ENCODE measurements at regions not wholly inside any gene's neighbourhood (a gene's known extent, or its start where the extent isn't known, plus 50 kb on each side); places are given as distances from the start of the nearest gene placed in this dataset.
A peak's percentile ranks its signal among the peaks of the same experiment; 100 is the strongest.

DNA sequence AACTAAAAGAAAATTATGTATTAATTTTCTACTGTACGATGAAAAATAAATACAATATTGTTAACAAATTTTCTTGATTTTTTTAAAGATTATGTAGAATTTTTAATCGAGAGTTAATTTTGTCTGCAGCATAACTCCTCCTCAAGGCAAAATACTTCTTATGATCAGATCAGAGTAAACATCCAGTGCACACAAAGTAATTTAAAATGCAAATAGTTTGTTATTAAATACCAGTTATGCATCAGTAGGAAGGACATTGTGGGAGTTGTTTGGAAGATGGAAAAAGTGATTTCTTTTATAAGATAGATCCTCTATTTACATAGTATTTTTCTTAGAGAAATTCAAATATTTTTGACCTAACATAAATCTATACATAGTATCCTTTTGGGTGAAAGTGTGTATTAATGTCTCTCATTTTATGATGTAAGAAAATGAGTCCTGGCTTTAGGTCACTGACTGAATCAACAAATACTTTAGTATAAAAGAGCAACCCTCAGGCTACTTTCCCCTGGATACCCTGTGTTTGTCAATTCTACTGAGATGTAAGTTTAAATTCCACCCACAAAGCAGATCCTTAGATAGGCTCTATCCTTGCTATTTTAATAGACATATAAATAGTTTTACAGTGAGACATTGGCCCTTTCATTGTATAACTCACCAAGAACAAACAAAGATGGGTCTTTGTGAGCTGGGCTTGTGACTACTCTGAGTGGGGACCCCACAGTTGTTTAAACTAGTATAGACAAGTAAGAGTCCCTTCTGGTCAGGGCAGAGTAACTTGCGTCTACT lies 1133.7 kb downstream of the GATA3 start:
- Histone ChIP-seq H3F3A (ENCODE audit: low read depth) (no peaks in the 10 kb centered on the region), H3K27me3 (peaks cover 7% of the 10 kb centered on the region), H3K4me1 (no peaks in the 10 kb centered on the region), H4K20me1 (ENCODE audit: low read depth) (no peaks in the 10 kb centered on the region), H3K9ac (no peak overlapping the region), H3K4me2 (no peak overlapping the region), H3K79me2 (ENCODE audit: low read depth) (no peaks in the 10 kb centered on the region), H3K36me3 (no peaks in the 10 kb centered on the region), H3K27ac (no peak overlapping the region), H2AFZ (replicated peaks) (peak overlapping the region; percentile 40), H3K4me3 (no peak overlapping the region), H3K9me3 (ENCODE audit: low read depth) (no peaks in the 10 kb centered on the region)
- no peak overlapping the region for H3K4me3 Mint-ChIP-seq
- H3K36me3 Mint-ChIP-seq: no peaks in the 10 kb centered on the region
- no peak overlapping the region for H3K27ac Mint-ChIP-seq
- H3K9me3 Mint-ChIP-seq: no peaks in the 10 kb centered on the region
- no peaks in the 10 kb centered on the region for H3K4me1 Mint-ChIP-seq
- DNase-seq (ENCODE audit: low spot score): no peak
- TF ChIP-seq, protein P1, sequence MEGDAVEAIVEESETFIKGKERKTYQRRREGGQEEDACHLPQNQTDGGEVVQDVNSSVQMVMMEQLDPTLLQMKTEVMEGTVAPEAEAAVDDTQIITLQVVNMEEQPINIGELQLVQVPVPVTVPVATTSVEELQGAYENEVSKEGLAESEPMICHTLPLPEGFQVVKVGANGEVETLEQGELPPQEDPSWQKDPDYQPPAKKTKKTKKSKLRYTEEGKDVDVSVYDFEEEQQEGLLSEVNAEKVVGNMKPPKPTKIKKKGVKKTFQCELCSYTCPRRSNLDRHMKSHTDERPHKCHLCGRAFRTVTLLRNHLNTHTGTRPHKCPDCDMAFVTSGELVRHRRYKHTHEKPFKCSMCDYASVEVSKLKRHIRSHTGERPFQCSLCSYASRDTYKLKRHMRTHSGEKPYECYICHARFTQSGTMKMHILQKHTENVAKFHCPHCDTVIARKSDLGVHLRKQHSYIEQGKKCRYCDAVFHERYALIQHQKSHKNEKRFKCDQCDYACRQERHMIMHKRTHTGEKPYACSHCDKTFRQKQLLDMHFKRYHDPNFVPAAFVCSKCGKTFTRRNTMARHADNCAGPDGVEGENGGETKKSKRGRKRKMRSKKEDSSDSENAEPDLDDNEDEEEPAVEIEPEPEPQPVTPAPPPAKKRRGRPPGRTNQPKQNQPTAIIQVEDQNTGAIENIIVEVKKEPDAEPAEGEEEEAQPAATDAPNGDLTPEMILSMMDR (IDR thresholded peaks at IDR 0.05): no peak
- no peak for TF ChIP-seq EZH2 (IDR thresholded peaks at IDR 0.05)
- no peak for TF ChIP-seq EZH2phosphoT487 (IDR thresholded peaks at IDR 0.05)
- H3K27me3 Mint-ChIP-seq (ENCODE audit: insufficient read depth, low read depth): peaks cover 2% of the 10 kb centered on the region

DNA sequence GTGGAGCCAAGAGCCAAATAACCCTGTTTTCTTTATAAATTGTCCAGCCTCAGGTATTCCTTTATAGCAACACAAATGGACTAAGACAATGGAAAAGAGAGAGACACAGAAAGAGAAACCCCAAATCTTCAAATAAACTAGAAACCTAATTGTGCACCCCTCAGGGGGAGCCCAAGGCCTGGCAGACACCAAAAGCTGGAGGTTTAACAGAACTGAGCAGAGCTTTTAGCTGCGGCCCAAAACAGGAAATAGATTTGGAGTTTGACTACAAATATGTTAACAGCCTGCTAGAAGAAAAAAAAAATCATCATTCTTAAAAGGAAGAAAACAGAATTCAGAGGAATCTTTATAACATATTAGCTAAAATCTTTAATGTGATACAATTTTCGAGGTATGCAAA lies 1135.0 kb downstream of the GATA3 start:
- TF ChIP-seq EZH2 (IDR thresholded peaks at IDR 0.05) (no peak), EZH2phosphoT487 (IDR thresholded peaks at IDR 0.05) (no peak)
- TF ChIP-seq, protein P1 (IDR thresholded peaks at IDR 0.05): no peak
- H3K9me3 Mint-ChIP-seq: no peaks in the 10 kb centered on the region
- Histone ChIP-seq H4K20me1 (ENCODE audit: low read depth) (no peaks in the 10 kb centered on the region), H3K79me2 (ENCODE audit: low read depth) (no peaks in the 10 kb centered on the region), H2AFZ (replicated peaks) (no peak overlapping the region), H3K9me3 (ENCODE audit: low read depth) (no peaks in the 10 kb centered on the region), H3K27me3 (peaks cover 7% of the 10 kb centered on the region), H3K4me3 (no peak overlapping the region), H3F3A (ENCODE audit: low read depth) (no peaks in the 10 kb centered on the region), H3K36me3 (no peaks in the 10 kb centered on the region), H3K27ac (no peak overlapping the region), H3K9ac (no peak overlapping the region), H3K4me1 (no peaks in the 10 kb centered on the region), H3K4me2 (no peak overlapping the region)
- peaks cover 2% of the 10 kb centered on the region for H3K27me3 Mint-ChIP-seq (ENCODE audit: insufficient read depth, low read depth)
- H3K36me3 Mint-ChIP-seq: no peaks in the 10 kb centered on the region
- no peak for DNase-seq (ENCODE audit: low spot score)
- H3K27ac Mint-ChIP-seq: no peak overlapping the region
- H3K4me1 Mint-ChIP-seq: no peaks in the 10 kb centered on the region
- no peak overlapping the region for H3K4me3 Mint-ChIP-seq

DNA sequence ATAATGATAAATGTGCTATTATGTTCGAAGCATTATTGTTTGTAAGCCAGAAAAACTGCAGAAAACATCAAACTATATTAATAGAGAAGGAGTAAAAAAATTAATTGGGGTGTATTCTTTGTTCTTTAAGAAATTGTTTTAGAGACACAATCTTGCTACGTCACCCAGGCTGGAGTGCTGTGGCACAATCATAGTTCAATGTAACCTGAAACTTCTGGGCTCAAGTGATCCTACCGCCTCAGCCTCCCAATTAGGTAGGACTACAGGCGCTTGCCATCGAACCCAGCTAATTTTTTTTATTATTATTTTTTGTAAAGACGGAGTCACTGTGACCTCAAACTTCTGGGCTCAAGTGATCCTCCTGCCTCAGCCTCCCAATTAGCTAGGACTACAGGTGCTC lies 1138.6 kb downstream of the GATA3 start:
- no peaks in the 10 kb centered on the region for H4K20me1 ChIP-seq (ENCODE audit: low read depth)
- no peak overlapping the region for H2AFZ ChIP-seq (replicated peaks)
- no peak overlapping the region for H3K4me3 Mint-ChIP-seq
- no peaks in the 10 kb centered on the region for H3K4me1 ChIP-seq
- no peak overlapping the region for H3K27ac ChIP-seq
- H3K9ac ChIP-seq: no peak overlapping the region
- H3K27ac Mint-ChIP-seq: no peak overlapping the region
- no peaks in the 10 kb centered on the region for H3F3A ChIP-seq (ENCODE audit: low read depth)
- no peak overlapping the region for H3K4me3 ChIP-seq
- DNase-seq (ENCODE audit: low spot score): no peak
- H3K36me3 Mint-ChIP-seq: no peaks in the 10 kb centered on the region
- peaks cover 12% of the 10 kb centered on the region for H3K27me3 ChIP-seq
- no peaks in the 10 kb centered on the region for H3K4me1 Mint-ChIP-seq
- H3K36me3 ChIP-seq: no peaks in the 10 kb centered on the region
- no peaks in the 10 kb centered on the region for H3K9me3 ChIP-seq (ENCODE audit: low read depth)
- no peaks in the 10 kb centered on the region for H3K79me2 ChIP-seq (ENCODE audit: low read depth)
- no peak overlapping the region for H3K4me2 ChIP-seq
- H3K9me3 Mint-ChIP-seq: no peaks in the 10 kb centered on the region
- TF ChIP-seq, protein P1 (IDR thresholded peaks at IDR 0.05): no peak
- no peak for TF ChIP-seq EZH2 (IDR thresholded peaks at IDR 0.05)
- TF ChIP-seq EZH2phosphoT487 (IDR thresholded peaks at IDR 0.05): no peak
- H3K27me3 Mint-ChIP-seq (ENCODE audit: insufficient read depth, low read depth): peaks cover 2% of the 10 kb centered on the region

All from neural progenitor cell (in vitro differentiated cells).